ENCODE measurements at regions not wholly inside any gene's neighbourhood (a gene's known extent, or its start where the extent isn't known, plus 50 kb on each side); places are given as distances from the start of the nearest gene placed in this dataset.
"Not testable (repeated sequence)": the region's sequence is repeated elsewhere in the genome, so short reads cannot be mapped to it uniquely, and the experiment has no call there.

- WGBS (ENCODE audit: insufficient coverage, low coverage, low lambda C conversion rate, missing lambda C conversion rate) = 91% methylated on average over 5 of the region's 5 CpGs
- ATAC-seq = no peak
- Histone ChIP-seq H3K9me3 (no peaks in the 10 kb centered on the region), H3K36me3 (no peaks in the 10 kb centered on the region), H3K4me3 (no peak overlapping the region), H3K4me1 (no peaks in the 10 kb centered on the region), H3K27ac (no peak overlapping the region), H3K27me3 (no peaks in the 10 kb centered on the region)
- TF ChIP-seq CTCF (IDR thresholded peaks at IDR 0.05) = no peak
- no peak for TF ChIP-seq POLR2A (IDR thresholded peaks at IDR 0.05)
- intact Hi-C loops (cut with DNase I) = no loop called here
- DNase-seq = no peak
Measured at GRCh38 chr7:73931502-73931901, 70.5 kb downstream of the TMEM270 start.

- Histone ChIP-seq H3K4me3 (no peak overlapping the region), H3K4me1 (no peaks in the 10 kb centered on the region), H3K36me3 (no peaks in the 10 kb centered on the region), H3K27ac (no peak overlapping the region), H3K9me3 (no peaks in the 10 kb centered on the region), H3K27me3 (no peaks in the 10 kb centered on the region)
- no peak for ATAC-seq
- 80% methylated on average over 4 of the region's 4 CpGs for WGBS (ENCODE audit: insufficient coverage, low coverage, low lambda C conversion rate, missing lambda C conversion rate)
- no peak for TF ChIP-seq POLR2A (IDR thresholded peaks at IDR 0.05)
- TF ChIP-seq CTCF (IDR thresholded peaks at IDR 0.05) = no peak
- intact Hi-C loops (cut with DNase I) = no loop called here
- DNase-seq = no peak
Measured at GRCh38 chr7:73932364-73932763, 71.4 kb downstream of the TMEM270 start.

DNA sequence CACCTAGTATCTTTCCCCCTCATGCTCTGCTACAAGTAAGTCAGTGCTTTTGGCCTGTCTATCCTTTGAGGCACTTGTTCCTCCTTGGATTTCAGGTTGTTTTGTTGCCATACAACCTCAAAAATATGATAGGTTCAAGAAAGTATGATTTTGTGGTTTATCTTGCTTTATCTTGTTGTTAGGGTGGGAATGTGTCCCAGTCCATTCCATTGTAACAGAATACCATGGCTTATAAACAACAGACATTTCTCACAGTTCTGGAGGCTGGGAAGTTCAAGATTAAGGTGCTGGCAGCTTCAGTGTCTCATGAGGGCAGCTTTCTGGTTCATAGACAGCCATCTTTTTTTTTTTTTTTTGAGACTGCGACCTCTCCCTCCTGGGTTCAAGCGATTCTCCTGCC lies 72.1 kb downstream of the TMEM270 start:
- DNase-seq (no peak), ATAC-seq (no peak)
- Histone ChIP-seq H3K36me3 (no peaks in the 10 kb centered on the region), H3K27ac (no peak overlapping the region), H3K4me3 (no peak overlapping the region), H3K9me3 (no peaks in the 10 kb centered on the region), H3K4me1 (no peaks in the 10 kb centered on the region), H3K27me3 (no peaks in the 10 kb centered on the region)
- no peak for TF ChIP-seq POLR2A (IDR thresholded peaks at IDR 0.05)
- intact Hi-C loops (cut with DNase I) = no loop called here
- 100% methylated on average over 2 of the region's 2 CpGs for WGBS (ENCODE audit: insufficient coverage, low coverage, low lambda C conversion rate, missing lambda C conversion rate)

GRCh38 chr7:73936967-73937366 lies 76.0 kb downstream of the TMEM270 start:
- intact Hi-C loops (cut with DNase I) = no loop called here
- DNase-seq = no peak
- Histone ChIP-seq H3K9me3 (no peaks in the 10 kb centered on the region), H3K4me3 (no peak overlapping the region), H3K4me1 (no peaks in the 10 kb centered on the region), H3K36me3 (no peaks in the 10 kb centered on the region), H3K27me3 (no peaks in the 10 kb centered on the region), H3K27ac (no peak overlapping the region)
- no peak for ATAC-seq
- no peak for TF ChIP-seq CTCF (IDR thresholded peaks at IDR 0.05)
- no peak for TF ChIP-seq POLR2A (IDR thresholded peaks at IDR 0.05)
- 79% methylated on average over 3 of the region's 4 CpGs for WGBS (ENCODE audit: insufficient coverage, low coverage, low lambda C conversion rate, missing lambda C conversion rate)

- H3K9me3 ChIP-seq; H3K36me3 ChIP-seq; H3K27ac ChIP-seq; H3K27me3 ChIP-seq; intact Hi-C loops (cut with DNase I); DNase-seq; H3K4me1 ChIP-seq; H3K4me3 ChIP-seq; ATAC-seq: not testable (repeated sequence)
- WGBS (ENCODE audit: insufficient coverage, low coverage, low lambda C conversion rate, missing lambda C conversion rate) = 86% methylated on average over 5 of the region's 5 CpGs
Measured at GRCh38 chr7:73937650-73938049, 76.7 kb downstream of the TMEM270 start.

DNA sequence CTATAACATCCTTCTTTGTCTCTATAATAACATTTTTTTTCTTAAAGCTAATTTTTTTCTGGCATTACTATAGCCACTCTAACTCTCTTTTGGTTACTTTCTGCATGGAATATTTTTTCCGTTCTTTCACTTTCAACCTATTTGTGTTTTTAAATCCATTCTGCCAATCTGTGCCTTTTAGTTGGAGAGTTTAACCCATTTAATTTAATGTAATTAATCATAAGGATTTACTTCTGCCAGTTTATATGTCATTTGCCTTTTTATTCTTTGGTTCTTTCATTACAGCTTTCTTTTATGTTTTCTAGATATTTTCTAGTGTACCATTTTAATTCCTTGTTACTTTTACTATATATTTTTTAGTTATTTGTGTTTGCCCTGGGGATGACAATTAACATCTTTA lies 78.6 kb downstream of the TMEM270 start:
- no peaks in the 10 kb centered on the region for H3K36me3 ChIP-seq
- WGBS (ENCODE audit: insufficient coverage, low coverage, low lambda C conversion rate, missing lambda C conversion rate) = 70% methylated on average over 1 of the region's 1 CpG
- DNase-seq = no peak
- intact Hi-C loops (cut with DNase I) = no loop called here
- ATAC-seq = no peak
- H3K9me3 ChIP-seq = no peaks in the 10 kb centered on the region
- no peaks in the 10 kb centered on the region for H3K27me3 ChIP-seq
- H3K27ac ChIP-seq = no peak overlapping the region
- TF ChIP-seq POLR2A (IDR thresholded peaks at IDR 0.05) = no peak
- no peak for TF ChIP-seq CTCF (IDR thresholded peaks at IDR 0.05)
- no peaks in the 10 kb centered on the region for H3K4me1 ChIP-seq
- H3K4me3 ChIP-seq = no peak overlapping the region
